ENCODE measurements at regions not wholly inside any gene's neighbourhood (a gene's known extent, or its start where the extent isn't known, plus 50 kb on each side); places are given as distances from the start of the nearest gene placed in this dataset.

DNA sequence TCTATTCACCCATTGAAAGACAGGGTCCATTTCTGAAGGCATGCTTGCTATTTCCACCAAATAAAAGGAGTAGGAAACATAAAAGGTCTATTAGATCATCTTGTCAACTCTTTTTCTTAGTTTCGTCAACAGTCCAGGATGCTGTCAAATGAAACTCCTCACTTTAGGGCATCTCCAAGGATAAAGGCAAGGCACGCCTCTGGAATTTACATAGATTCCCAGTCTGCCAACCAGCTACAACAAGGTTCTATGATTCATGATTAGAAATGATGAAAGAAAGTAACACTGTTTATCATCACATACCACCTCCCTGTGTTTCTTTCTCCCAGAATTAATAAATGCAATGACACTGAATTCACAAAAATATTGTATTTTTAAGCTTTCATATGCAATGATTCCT lies 636.3 kb downstream of the LTN1 start:
- DNase-seq (ENCODE audit: low read depth in 2 of 2) = no peak

DNA sequence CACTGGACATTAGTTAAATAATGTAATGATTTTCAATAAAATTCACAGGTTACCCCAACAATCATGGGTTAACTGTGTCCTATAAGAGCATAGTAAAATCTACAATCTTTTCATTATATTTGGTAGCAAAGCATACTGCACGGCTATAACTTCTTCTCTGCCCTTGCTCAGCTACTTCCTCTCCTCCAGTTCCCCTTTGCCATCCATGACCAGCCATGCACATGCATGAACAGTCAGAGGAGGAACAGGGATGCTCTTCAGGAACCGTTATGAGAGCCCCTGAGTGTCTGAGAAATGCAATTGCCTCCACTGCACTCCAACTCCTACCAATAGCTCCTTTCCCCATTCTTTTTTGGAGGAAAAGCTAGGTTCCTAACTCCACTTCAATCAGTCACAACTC lies 646.7 kb downstream of the LTN1 start:
- DNase-seq (ENCODE audit: low read depth in 2 of 2) = no peak

DNA sequence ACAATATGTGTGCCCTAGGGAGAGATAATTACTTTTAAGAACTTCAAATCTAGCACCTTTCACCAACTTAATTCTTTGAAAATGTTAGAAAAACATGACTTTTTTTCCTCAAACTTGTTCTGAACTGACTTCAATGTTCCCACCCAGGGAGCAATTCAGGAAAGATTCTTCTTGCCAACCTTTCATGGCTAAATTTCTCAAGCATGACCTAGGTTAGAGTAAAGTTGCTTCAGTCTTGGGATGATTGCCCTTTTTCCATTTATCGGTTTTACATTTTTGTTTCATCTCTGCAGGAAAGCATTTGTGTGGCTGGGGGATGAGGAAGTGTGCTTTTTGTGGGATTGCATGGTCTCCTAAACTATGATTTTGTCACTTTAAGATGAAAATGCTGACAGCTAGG lies 647.7 kb downstream of the LTN1 start:
- no peak for DNase-seq (ENCODE audit: low read depth in 2 of 2)

DNA sequence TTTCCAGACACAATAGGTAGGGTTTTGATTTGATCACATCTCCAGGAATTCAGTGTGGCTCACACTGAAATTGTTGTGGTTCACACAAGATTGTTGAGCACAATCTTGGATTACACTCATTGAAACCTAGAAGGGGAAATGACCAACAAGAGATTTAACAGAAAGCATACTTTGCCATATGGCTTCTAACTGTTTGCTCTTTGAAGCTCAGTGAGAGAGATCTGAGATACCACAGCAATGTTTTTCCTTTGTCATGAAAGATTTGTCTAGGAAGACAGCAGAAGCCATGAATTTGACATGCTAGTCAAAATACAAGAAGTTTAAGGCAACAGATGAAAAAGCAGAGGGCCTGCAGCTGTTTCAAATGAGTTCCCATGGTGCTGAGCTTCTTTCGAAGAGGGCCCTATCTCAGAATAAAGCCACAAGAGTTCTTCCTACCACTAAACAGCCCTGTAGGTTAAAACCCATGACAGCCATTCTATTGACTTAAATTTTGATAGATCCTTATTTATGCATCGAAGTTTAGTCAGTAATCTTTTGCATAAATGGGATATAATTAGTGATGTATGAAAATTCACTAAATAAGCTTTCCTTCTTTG lies 650.4 kb downstream of the LTN1 start:
- DNase-seq (ENCODE audit: low read depth in 2 of 2) = no peak

DNA sequence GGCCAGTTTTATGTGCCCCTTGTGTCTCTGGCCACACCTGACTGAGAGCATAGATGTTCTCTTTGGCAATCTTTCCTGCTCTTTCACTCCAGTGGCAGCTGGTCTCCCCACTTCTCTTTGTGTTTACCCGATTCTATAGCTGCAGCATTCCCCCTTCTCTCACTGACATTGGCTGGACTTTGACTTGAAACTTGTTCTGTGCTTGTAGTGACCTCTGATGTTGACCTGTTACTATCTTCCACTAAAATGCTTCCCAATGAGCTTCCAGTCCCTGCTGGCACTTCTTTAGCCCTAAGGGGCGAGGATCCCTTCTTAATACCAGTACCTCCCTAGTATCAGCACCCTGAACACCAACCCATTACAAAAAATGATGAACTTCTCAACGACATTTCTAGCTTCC lies 653.3 kb downstream of the LTN1 start:
- no peak for DNase-seq (ENCODE audit: low read depth in 2 of 2)

DNA sequence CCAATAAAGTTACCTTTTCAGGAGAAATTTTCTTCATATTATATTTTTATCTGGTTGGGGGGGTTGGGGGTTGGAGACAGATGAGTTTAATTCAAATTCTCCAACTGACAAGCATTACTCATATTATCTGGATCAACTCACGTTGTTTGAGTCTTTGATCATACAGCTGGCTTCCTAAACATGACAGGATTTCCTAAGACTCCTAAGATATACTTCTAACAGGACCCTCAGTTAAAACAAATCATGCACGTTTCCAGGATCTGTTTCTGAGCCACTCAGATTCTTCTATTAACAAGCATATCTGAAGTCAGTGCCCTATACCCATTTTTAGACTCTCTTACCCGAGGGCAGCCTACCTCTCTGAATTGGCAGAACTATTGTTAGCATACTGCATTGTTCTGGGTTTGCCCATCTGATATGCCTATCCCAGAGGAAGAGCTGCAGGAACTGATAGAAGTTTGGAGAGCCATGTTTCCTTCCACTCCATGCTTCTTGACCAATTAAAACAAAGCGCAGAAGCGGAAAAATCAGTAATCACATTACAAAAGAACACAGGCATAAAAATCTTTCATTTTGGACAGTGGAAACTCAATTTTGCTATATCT lies 653.9 kb downstream of the LTN1 start:
- no peak for DNase-seq (ENCODE audit: low read depth in 2 of 2)

DNA sequence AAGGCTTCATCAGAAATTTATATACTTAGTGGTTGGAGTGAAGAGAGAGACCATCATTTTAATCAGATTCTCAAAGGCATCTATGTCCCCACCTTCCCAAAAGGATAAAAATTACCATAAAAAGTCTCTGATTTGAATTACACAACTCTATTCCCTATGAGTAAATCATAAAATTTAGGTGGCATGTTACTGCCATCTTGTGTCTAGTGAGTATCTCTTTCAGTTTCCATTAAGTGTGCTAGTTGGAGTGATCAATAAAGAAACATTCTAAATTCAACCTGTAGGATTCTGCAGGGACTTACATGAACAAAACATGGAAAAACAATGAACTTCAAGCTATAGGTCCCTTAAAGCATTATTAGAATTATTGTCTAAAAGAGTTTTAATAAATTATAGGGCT lies 655.4 kb downstream of the LTN1 start:
- no peak for DNase-seq (ENCODE audit: low read depth in 2 of 2)

DNA sequence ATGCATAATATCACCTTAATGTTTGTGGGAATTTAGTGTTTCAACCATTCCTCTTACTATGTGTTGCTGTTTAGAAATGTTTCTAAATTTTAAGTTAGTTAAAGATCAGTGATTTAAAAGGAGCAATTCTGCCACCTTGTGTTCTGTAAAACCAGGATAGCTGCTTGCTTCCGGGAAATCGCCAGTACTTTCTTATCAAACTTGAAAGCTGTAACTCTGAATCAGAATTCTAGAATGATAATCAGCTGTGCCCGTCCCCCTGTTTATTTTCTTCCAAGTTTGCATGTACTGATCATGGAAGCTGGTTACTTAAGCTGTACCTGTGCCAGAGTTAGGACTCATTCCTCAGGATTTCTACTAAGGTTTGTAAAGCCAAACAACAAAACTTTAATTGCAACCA lies 656.4 kb downstream of the LTN1 start:
- no peak for DNase-seq (ENCODE audit: low read depth in 2 of 2)

DNA sequence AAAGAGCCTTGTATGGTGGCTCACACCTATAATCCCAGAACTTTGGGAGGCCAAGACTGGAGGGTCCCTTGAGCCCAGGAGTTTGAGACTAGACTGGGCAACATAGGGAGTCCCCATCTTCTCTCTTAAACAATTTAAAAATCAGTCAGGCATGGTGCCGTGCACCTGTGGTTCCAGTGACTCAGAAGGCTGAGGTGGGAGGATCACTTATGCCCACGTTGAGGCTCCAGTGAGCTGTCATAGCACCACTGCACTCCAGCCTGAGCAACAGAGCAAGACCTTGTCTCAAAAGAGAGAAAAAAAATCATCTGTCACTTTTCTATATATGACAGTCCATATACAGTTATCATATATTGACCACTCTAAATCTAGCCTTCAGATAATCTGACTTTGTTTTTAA lies 658.3 kb downstream of the LTN1 start:
- peak in 1 of 2 donors; percentile 0 for DNase-seq (ENCODE audit: low read depth in 2 of 2)

DNA sequence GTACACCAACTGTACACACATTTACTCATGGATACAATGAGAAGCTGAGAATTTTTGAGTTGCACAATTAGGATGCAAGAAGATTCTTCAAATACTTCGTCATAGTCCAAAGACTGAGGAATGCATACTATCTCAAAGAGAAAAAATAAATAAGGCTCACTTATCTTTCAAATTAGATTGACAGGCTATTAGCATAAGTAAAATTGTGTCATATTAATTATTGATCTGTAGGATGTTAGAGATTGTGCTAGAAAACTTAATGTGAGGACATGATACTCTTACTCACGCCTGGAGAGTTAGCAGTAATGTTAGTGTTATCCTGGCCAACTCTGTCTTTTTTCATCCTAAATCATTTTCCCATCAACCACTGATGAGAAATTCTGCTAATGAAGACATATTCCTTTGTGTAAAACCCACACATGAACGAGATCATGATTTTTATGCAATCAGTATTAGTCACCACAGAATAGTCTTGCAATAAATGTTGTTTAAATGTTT lies 659.0 kb downstream of the LTN1 start:
- no peak for DNase-seq (ENCODE audit: low read depth in 2 of 2)

DNA sequence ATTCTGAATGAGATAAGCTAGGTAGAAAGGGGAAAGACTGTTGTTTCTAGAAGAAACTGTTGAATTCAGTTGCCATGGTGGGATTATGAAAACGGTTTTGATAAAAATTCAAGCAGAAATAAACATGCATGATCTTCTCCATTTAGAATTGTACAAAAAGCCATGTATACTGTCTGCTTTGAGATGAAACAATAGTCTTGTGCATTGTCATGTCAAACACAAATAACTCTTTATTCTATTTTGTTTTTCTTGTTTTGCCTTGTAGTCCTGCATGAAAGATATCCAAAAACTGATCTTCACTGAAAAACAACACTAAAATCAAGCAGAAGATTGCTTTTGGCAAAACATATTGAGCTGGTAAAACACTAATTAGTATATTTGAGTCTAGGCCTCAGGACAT lies 659.9 kb downstream of the LTN1 start:
- no peak for DNase-seq (ENCODE audit: low read depth in 2 of 2)

DNA sequence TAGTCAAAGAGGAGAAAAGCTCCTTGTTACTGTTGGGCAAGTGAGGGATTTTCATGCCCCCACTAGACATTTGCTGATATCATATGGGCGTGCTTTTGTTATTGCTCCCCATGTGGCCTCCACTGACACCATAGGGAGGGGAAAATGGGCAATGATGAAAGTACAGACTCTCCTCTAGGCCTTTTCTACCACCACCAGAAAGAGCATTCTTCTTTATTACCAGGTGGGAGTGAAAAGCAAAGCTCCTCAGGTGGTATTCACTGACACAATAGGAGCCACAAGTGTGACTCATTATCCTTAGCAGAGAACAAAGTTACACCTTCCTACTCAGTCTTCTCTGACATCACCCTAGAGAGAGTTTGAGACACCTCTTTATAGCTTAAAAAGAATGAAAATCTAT lies 667.1 kb downstream of the LTN1 start:
- DNase-seq (ENCODE audit: low read depth in 2 of 2) = no peak

DNA sequence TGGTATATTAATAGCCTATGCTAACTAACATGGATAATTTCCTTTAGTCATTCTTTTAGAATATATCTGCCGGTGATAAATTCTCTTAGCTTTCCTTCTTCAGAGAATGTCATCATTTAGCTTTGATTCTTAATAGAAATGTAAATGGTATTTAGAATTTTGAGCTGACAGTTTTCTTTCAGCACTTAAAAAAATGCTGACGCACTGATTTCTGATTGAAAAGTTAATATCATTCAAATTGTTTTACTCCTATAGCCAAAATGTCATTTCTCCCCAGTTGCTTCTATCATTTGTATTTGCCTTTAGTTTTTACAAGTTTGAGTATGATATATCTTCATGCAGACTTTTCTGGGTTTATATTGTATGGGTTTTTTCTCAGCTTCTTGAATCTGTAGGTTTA lies 668.0 kb downstream of the LTN1 start:
- DNase-seq (ENCODE audit: low read depth in 2 of 2) = no peak

DNA sequence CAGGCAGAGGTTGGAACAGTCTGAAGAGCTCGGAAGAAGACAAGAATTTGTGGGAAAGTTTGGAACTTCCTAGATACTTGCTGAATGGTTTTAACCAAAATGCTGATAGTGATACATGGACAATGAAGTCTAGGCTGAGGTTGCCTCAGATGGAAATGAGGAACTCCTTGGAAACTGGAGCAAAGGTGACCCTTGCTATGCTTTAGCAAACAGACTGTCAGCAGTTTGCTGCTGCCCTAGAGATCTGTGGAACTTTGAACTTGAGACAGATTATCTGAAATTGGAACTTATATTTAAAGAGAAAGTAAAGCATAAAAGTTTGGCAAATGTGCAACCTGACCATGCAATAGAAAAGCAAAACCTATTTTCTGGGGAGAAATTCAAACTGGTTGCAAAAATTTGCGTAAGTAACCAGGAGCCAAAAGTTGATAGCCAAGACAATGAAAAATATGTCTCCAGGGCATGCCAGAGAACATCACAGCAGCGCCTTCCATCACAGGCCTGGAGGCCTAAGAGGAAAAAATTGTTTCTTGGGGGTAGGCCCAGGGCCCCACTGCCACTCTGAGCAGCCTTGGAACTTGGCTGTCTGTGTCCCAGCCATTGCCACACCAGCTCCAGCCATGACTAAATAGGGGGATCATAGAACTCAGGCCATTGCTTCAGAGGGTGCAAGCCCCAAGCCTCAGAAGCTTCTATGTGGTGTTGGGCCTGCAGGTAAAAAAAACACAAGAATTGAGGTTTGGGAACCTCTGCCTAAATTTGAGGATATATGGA lies 675.3 kb downstream of the LTN1 start:
- no peak for DNase-seq (ENCODE audit: low read depth in 2 of 2)

DNA sequence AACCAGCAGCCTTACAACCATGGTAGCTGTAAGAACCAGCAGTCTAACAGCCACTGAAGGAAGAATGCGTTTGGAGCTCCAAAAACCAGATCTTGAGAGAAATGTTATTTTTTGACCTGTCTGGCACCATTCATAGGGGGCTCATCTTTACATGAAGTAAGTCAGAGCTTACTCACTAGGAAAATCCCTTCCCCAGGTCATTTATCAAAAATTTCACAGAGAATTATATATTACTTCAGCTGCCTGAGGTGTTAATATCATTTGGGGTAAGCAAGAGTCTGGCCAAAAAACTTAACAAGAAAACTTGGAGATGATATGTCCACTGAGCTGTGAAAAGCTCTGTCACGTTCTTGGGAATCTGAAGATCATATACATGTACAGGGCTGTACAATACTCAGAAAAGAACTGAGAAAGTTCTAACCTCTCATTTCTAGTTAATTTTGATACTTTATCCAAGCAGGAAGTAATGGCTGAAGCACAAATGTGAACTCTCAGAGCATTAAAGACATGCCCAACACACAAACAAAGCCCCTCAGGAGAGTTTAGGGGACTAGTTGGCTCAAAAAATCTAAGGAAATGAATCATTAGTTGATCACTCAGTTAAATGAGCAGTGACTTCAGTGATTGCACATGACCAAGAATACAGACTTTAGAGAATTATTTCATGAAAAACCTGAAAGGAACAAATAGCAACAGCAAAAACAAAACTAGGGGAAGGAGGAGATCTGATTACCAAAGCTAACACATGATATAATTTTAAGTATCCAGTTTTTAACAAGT lies 681.1 kb downstream of the LTN1 start:
- no peak for DNase-seq (ENCODE audit: low read depth in 2 of 2)

DNA sequence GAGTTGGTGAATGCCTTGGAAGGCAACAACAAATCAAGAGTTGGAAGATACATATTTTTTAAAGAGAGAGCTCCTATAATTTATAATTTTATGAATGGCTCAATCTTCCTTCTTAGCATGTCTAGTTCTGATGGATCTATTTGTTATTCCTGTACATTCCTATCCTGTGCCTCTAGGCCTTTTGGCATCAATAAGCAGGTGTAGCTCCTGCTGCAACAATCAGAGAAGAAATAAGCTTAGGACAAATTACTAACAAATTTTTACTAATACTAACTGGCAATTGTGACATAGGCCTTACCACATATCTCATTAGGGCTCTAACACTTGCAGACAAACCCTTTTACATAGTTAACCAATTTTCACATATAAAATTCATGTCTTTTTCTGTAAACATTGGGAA lies 682.0 kb downstream of the LTN1 start:
- DNase-seq (ENCODE audit: low read depth in 2 of 2) = no peak

DNA sequence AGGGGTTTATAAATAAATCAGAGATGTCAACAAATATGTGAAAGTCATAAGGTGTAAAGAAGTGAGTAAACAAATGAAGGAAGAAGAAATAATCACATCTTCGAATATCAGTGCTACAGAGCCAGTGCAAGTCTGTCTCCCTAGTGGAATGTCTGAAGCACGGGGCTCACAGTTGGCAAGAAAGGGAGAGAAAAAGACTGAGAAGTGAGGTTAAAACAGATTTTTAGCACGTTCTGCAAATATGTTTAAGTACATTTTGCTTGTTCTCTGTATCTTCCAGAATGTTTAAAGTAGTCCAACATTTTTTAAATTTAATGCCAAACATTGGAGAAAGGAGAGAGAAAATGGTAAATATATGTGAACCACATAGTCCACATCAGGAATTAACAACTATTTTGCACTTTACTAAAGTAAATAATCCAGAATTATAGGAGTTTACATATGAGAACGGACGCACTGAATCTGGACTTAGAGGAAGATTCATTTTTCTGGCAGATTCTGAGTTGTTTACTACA lies 682.4 kb downstream of the LTN1 start:
- DNase-seq (ENCODE audit: low read depth in 2 of 2) = no peak

DNA sequence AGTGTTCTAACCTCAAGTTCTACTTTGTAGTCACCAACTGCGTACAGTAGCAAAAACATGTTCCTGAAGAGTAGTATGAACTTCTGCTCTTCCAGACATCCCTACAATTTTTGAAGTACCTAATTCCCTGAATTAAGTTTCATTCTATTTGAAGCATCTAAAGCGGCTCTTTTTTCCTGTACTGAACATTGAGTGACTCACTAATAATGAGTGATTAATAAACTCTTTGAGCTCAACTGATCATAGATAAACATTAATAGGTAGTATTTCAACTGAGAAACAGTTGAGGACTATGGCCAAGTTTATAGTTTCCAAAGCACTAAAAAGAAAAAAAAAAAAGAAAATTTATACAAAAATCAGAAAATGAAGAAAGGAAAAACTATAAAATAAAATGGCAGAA lies 683.1 kb downstream of the LTN1 start:
- DNase-seq (ENCODE audit: low read depth in 2 of 2) = no peak

DNA sequence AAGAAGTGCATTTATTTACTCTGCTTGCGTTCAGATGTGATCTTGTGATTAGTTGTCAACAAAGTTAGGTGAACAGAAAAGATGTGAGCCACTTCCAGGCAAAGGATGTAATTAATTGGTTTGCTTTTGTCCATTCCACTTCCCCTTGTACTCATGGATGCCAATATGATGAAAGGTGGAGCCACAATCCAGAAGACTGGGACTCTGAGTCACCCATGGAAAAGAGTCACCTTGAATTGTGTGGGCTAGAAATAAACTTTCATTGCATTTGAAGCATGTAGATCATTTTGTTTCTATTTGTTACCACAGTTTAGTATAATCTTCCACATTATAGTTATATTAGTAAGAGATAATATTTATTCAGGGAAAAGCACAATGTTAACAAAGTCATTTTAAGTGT lies 684.2 kb downstream of the LTN1 start:
- DNase-seq (ENCODE audit: low read depth in 2 of 2) = no peak

DNA sequence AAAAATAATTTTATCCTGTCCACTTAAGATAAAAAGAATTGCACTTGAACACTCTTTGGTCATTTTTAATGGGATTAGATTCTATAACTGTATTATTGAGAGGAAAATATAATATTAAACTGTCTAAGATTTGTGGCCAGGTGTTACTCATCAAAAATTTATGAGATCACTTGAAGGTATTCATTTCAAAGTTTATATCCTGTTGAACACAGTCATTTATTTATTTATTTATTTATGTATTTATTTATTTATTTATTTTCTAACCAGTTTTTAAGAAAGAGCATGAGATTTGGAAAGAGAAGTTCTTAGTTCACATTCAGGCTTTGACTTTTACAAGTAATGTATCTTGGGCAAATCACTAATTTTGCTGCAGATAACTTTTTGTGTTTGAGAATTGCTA lies 692.7 kb downstream of the LTN1 start:
- no peak for DNase-seq (ENCODE audit: low read depth in 2 of 2)

DNA sequence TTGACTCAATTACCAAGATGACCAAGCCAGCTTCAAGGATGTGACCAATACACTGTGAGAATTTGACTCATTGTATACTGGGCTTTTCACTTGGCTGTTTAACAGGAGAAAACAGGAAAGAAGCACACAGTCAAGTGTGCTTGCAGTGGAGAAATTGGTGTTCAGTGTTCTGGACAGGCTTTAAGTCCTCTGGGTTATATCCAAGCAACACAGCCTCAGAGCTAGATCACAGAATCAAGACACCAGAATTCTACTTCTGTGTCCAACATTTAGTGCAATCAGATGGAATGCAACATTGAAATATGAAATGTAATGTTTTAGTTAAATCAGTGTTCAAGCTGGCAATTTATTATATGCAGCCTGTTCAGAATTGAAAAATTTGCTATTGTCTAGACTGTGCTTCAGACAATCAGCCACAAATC lies 694.4 kb downstream of the LTN1 start:
- DNase-seq (ENCODE audit: low read depth in 2 of 2) = no peak

DNA sequence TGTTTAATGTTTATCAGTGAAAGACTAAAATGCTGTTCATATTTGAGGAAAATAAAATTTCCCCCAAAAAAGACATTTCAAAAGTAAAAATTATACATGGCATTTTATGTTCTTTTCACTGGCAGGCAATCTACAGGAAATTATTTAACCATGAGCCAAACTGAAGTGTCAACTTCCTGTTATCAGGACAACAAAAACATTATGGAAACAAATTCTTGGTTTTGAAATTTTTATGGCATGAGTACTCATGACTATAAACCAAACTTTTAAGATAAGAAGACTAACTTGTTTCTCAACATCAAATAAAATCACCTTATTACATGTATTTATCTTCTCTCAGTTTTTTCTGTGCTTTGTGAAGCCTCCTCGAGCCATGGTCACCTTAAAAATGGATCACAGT lies 698.6 kb downstream of the LTN1 start:
- DNase-seq (ENCODE audit: low read depth in 2 of 2) = no peak

Measured in stimulated activated CD8-positive, alpha-beta memory T cell treated with anti-CD3 and anti-CD28 coated beads, Interleukin-2, amount 100 ng/mL, for 48 hours (primary cell).